ENCODE measurements at regions not wholly inside any gene's neighbourhood (a gene's known extent, or its start where the extent isn't known, plus 50 kb on each side); places are given as distances from the start of the nearest gene placed in this dataset.

DNA sequence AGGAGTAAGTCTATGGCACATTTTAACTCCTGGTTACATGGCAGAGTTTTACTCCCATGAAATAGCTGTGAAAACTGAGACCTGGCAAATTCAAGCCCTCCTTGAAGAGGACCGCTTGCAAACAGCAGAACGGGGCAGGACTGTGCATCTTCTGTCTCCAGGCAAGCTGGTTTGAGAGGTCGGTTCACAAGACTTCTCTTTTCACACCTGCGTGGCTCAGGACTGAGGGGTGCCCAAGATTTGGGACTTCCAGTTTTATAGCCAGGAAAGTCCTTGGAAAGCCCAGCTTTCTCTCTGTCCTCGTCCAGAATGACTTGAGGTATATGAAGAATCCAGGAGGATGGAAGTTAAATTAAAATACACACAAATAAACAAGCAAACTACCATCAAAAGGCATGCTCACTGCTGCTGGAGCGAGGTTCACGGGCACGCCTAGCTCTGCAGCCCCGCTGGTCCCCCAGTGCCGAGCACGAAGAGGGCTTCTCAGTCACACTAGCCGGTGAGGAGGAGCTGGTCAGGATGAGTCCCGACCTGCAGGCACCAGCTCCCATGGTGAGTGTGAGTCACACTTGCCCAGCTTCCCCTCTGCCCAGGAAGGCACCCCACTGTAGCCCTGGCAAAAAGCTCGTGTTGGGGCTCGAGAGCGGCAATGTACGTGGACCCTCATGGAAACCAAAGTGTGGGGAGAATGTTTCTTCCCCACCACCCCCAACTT, 1382.4 kb downstream of the BRD1 start:
- no peaks in the 10 kb centered on the region for H3K27me3 ChIP-seq (ENCODE audit: low read length)
- H3K79me2 ChIP-seq (ENCODE audit: insufficient read depth, low read length), result no peaks in the 10 kb centered on the region
- TF ChIP-seq CTCF (IDR thresholded peaks at IDR 0.05; ENCODE audit: insufficient read depth, low read length, poor library complexity, severe bottlenecking) (no peak), EZH2phosphoT487 (conservative IDR thresholded peaks at IDR 0.05; ENCODE audit: low read length) (0 out of 2 replicates have a peak, but pooled peaks have one; percentile 71)
- no peaks in the 10 kb centered on the region for H3F3A ChIP-seq (ENCODE audit: insufficient read depth)
- H3K4me2 ChIP-seq (ENCODE audit: low read depth, low read length, poor library complexity, severe bottlenecking), result peak overlapping the region; percentile 33
- H3K9me2 ChIP-seq (replicated peaks; ENCODE audit: insufficient read depth, low read length), result no peaks in the 10 kb centered on the region
- no peaks in the 10 kb centered on the region for H3K9me3 ChIP-seq (ENCODE audit: insufficient read depth, low read length)
- no peaks in the 10 kb centered on the region for H3K36me3 ChIP-seq (ENCODE audit: low read length)
- no peak overlapping the region for H3K9ac ChIP-seq (ENCODE audit: low read length)
- H3K27ac ChIP-seq (ENCODE audit: low read depth, low read length), result no peak overlapping the region
- H3K4me3 ChIP-seq (ENCODE audit: insufficient read depth, low read length, poor library complexity, severe bottlenecking), result no peak overlapping the region
- H2AFZ ChIP-seq (ENCODE audit: low read depth, low read length, severe bottlenecking), result no peak overlapping the region
- H4K20me1 ChIP-seq (ENCODE audit: low read depth, low read length), result no peaks in the 10 kb centered on the region

GRCh38 chr22:48444320-48445112, 1383.2 kb downstream of the BRD1 start:
- Histone ChIP-seq H3K4me2 (ENCODE audit: low read depth, low read length, poor library complexity, severe bottlenecking) (peak overlapping the region; percentile 37), H3K27me3 (ENCODE audit: low read length) (no peaks in the 10 kb centered on the region), H2AFZ (ENCODE audit: low read depth, low read length, severe bottlenecking) (no peak overlapping the region), H3K4me3 (ENCODE audit: insufficient read depth, low read length, poor library complexity, severe bottlenecking) (no peak overlapping the region), H3K27ac (ENCODE audit: low read depth, low read length) (no peak overlapping the region), H3K36me3 (ENCODE audit: low read length) (no peaks in the 10 kb centered on the region), H3K9me2 (replicated peaks; ENCODE audit: insufficient read depth, low read length) (no peaks in the 10 kb centered on the region), H3K79me2 (ENCODE audit: insufficient read depth, low read length) (no peaks in the 10 kb centered on the region), H4K20me1 (ENCODE audit: low read depth, low read length) (no peaks in the 10 kb centered on the region), H3K9ac (ENCODE audit: low read length) (no peak overlapping the region; the same call in 1 of the 2 replicates), H3F3A (ENCODE audit: insufficient read depth) (no peaks in the 10 kb centered on the region), H3K9me3 (ENCODE audit: insufficient read depth, low read length) (no peaks in the 10 kb centered on the region)
- TF ChIP-seq EZH2phosphoT487 (conservative IDR thresholded peaks at IDR 0.05; ENCODE audit: low read length) (0 out of 2 replicates have a peak, but pooled peaks have one; percentile 66), CTCF (IDR thresholded peaks at IDR 0.05; ENCODE audit: insufficient read depth, low read length, poor library complexity, severe bottlenecking) (no peak)

- H3K4me3 ChIP-seq (ENCODE audit: insufficient read depth, low read length, poor library complexity, severe bottlenecking), result no peak overlapping the region
- no peak overlapping the region for H2AFZ ChIP-seq (ENCODE audit: low read depth, low read length, severe bottlenecking)
- H3K36me3 ChIP-seq (ENCODE audit: low read length), result no peaks in the 10 kb centered on the region
- no peaks in the 10 kb centered on the region for H3K9me3 ChIP-seq (ENCODE audit: insufficient read depth, low read length)
- no peaks in the 10 kb centered on the region for H4K20me1 ChIP-seq (ENCODE audit: low read depth, low read length)
- H3K9me2 ChIP-seq (replicated peaks; ENCODE audit: insufficient read depth, low read length), result no peaks in the 10 kb centered on the region
- H3K9ac ChIP-seq (ENCODE audit: low read length), result no peak overlapping the region
- peak overlapping the region; percentile 19; the same call in 1 of the 2 replicates for H3K27ac ChIP-seq (ENCODE audit: low read depth, low read length)
- H3F3A ChIP-seq (ENCODE audit: insufficient read depth), result no peaks in the 10 kb centered on the region
- H3K79me2 ChIP-seq (ENCODE audit: insufficient read depth, low read length), result no peaks in the 10 kb centered on the region
- H3K4me2 ChIP-seq (ENCODE audit: low read depth, low read length, poor library complexity, severe bottlenecking), result peak overlapping the region; percentile 37
- H3K27me3 ChIP-seq (ENCODE audit: low read length), result no peaks in the 10 kb centered on the region
- TF ChIP-seq EZH2phosphoT487 (conservative IDR thresholded peaks at IDR 0.05; ENCODE audit: low read length) (no peak), CTCF (IDR thresholded peaks at IDR 0.05; ENCODE audit: insufficient read depth, low read length, poor library complexity, severe bottlenecking) (no peak)
These were observed 1384.0 kb downstream of the BRD1 start for GRCh38 chr22:48443680-48444079.
